Esophagus muscularis mucosa (tissue), 4 donors: ENCODE measurements at regions not wholly inside any gene's neighbourhood (a gene's known extent, or its start where the extent isn't known, plus 50 kb on each side); places are given as distances from the start of the nearest gene placed in this dataset.

Source experiments
- DNase-seq: peaks from one replicate; pipeline ENCODE4 v3.0.0-alpha.2; 2017; ENCODE audit errors: extremely low spot score
- H3K27ac ChIP-seq, 4 donors: fragments of 200-600 bp; sonication (generic); replicated peaks in 1 of 4; 1 replicate in 3 of 4; 2 replicates in 1 of 4; pipeline ENCODE4 v1.5.1; 2016 to 2019; ENCODE audit warnings: mild to moderate bottlenecking in 1 of 4
- H3K27me3 ChIP-seq, 4 donors: fragments of 200-600 bp; sonication (generic); one replicate each; pipeline versions ENCODE4 v1.5.1 to v1.6.0; 2016 to 2019
- H3K36me3 ChIP-seq, 4 donors: fragments of 200-600 bp; sonication (generic); one replicate each; pipeline ENCODE4 v1.5.1; 2016 to 2019
- H3K4me1 ChIP-seq, 4 donors: fragments of 200-600 bp; sonication (generic); one replicate each; pipeline ENCODE4 v1.5.1; 2016 to 2019
- H3K4me3 ChIP-seq, 4 donors: fragments of 200-600 bp; sonication (generic); 1 replicate in 2 of 4; 2 replicates in 2 of 4; pipeline ENCODE4 v1.5.1; 2016 to 2019; ENCODE audit warnings: mild to moderate bottlenecking in 4 of 4, moderate library complexity in 1 of 4
- H3K9me3 ChIP-seq, 4 donors: fragments of 200-600 bp; sonication (generic); 1 replicate in 3 of 4; 2 replicates in 1 of 4; pipeline ENCODE4 v1.5.1; 2016 to 2019
- EP300 ChIP-seq: sonication (generic); formaldehyde crosslinking; IDR thresholded peaks from one replicate; pipeline ENCODE4 v1.6.1; 2017; ENCODE audit warnings: antibody characterized with exemption
- POLR2A ChIP-seq: fragments of 450-650 bp; IDR thresholded peaks from one replicate; pipeline ENCODE4 v1.6.1; 2017; ENCODE audit warnings: antibody characterized with exemption, moderate library complexity, mild to moderate bottlenecking, low read depth
- POLR2AphosphoS5 ChIP-seq, 2 donors: sonication (generic); formaldehyde crosslinking; IDR thresholded peaks; one replicate each; pipeline ENCODE4 v1.6.1; 2017; ENCODE audit warnings: antibody characterized with exemption in 2 of 2
- WGBS: methylation state at CpG from one replicate; pipeline ENCODE4 v1.1.5; 2018; 5-methylcytosine and 5-hydroxymethylcytosine counted together
- intact Hi-C: fragments of 100-400 bp; cut with DNase I; formaldehyde crosslinking; loops from one replicate; pipeline ENCODE4 v1.15.1; 2023
- TF ChIP-seq, protein P1 (sequence below), 3 experiments: fragments of 200-600 bp in 2 of 3; fragments of 450-650 bp in 1 of 3; sonication (generic) in 2 of 3; IDR thresholded peaks; one replicate each; pipeline ENCODE4 v1.5.1; 2017 to 2019; ENCODE audit warnings: antibody characterized with exemption in 3 of 3, mild to moderate bottlenecking in 2 of 3, moderate library complexity in 1 of 3

DNA sequence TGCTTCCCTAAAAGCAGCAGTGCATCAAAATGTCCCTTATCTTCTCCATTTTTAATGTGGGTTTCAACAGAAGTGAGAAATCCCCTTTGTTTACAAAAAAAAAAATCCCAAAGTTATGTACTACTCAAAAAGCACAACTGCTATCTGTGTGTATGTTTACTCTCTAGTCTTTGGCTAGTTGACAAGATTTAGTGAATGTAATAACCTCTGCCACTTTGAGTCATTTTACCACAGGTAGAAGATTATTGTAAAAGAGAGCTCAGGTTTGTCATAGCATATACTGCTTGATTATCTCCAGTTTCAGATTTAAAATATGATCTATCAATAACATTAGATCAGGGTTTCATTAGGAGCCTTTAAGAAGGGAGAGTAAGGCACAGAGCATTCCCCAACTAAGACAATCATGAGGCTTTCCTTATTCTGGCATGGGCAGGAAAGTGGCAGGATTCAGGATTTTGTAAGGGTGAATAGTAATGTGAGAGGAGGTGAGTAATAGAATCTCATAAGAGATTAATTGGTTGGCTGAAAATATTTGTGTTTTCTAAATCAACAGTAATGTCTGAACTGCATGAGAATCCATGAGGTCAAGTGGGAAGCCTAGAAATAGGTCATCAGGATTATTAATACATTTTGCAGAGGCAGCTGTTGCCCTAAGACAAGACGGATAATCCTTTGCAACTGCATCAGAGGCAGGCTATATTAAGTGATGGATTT is 1780.3 kb upstream of the LRRTM1 start:
- H3K27me3 ChIP-seq, result no peaks in the 10 kb centered on the region
- no peaks in the 10 kb centered on the region for H3K36me3 ChIP-seq
- H3K9me3 ChIP-seq, result no peaks in the 10 kb centered on the region
- no peak for DNase-seq
- no peak overlapping the region for H3K4me3 ChIP-seq
- no peak for TF ChIP-seq EP300
- TF ChIP-seq, protein P1, sequence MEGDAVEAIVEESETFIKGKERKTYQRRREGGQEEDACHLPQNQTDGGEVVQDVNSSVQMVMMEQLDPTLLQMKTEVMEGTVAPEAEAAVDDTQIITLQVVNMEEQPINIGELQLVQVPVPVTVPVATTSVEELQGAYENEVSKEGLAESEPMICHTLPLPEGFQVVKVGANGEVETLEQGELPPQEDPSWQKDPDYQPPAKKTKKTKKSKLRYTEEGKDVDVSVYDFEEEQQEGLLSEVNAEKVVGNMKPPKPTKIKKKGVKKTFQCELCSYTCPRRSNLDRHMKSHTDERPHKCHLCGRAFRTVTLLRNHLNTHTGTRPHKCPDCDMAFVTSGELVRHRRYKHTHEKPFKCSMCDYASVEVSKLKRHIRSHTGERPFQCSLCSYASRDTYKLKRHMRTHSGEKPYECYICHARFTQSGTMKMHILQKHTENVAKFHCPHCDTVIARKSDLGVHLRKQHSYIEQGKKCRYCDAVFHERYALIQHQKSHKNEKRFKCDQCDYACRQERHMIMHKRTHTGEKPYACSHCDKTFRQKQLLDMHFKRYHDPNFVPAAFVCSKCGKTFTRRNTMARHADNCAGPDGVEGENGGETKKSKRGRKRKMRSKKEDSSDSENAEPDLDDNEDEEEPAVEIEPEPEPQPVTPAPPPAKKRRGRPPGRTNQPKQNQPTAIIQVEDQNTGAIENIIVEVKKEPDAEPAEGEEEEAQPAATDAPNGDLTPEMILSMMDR (IDR thresholded peaks at IDR 0.05), result no peak
- no peak for TF ChIP-seq POLR2AphosphoS5 (IDR thresholded peaks at IDR 0.05)
- TF ChIP-seq POLR2A, result no peak
- intact Hi-C loops, result no loop called here
- no peak overlapping the region for H3K27ac ChIP-seq
- 88% methylated on average over 1 of the region's 1 CpG for WGBS
- H3K4me1 ChIP-seq, result no peaks in the 10 kb centered on the region

DNA sequence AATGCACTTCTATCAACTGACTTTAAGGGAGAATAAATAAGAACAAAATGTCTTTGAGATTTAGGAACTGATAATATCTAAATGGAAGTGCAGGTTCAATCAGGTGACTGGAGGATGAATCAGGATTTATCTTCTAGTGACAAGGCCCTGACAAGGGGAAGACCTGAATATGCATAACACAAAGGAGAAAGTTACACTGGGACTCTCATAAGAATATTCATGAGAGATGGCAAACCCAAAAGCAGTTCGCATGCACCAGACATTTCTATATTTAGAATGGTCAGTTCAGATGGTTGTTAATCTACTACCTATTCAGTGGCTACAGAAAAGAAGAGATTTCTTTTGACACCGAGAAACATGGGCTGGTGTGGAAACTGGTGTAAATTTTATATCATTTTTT is 1771.3 kb upstream of the LRRTM1 start:
- Histone ChIP-seq H3K4me3 (no peak overlapping the region), H3K27ac (no peak overlapping the region), H3K27me3 (no peaks in the 10 kb centered on the region), H3K36me3 (no peaks in the 10 kb centered on the region), H3K4me1 (no peaks in the 10 kb centered on the region), H3K9me3 (peaks cover 0 to 5% (median 0%) of the 10 kb centered on the region in 4 donors)
- TF ChIP-seq POLR2A (no peak), POLR2AphosphoS5 (IDR thresholded peaks at IDR 0.05) (no peak), EP300 (no peak)
- TF ChIP-seq, protein P1 (IDR thresholded peaks at IDR 0.05), result no peak
- no peak for DNase-seq
- 87% methylated on average over 2 of the region's 2 CpGs for WGBS
- intact Hi-C loops, result no loop called here

DNA sequence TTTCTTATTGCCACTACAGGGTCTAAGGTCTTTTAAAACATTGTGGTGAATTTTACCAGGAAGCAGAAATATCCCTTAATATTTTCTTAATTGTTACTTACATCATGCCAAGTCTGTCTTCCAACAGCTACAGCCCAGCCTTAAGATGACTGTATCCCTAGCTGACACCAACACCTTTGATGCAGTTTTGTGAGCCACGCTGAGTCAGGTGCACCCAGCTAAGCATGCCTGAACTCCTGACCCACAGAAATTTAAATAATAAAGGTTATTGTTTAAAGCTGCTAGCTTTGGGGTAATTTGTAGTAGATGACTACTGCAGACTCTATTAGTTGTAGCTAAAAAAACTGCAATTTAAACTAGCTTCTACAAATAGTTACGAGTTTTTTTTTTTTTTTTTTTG is 1757.9 kb upstream of the LRRTM1 start:
- 82% methylated on average over 2 of the region's 2 CpGs for WGBS
- no peak overlapping the region for H3K27ac ChIP-seq
- H3K36me3 ChIP-seq, result no peaks in the 10 kb centered on the region
- H3K9me3 ChIP-seq, result no peaks in the 10 kb centered on the region
- no peaks in the 10 kb centered on the region for H3K4me1 ChIP-seq
- H3K27me3 ChIP-seq, result no peaks in the 10 kb centered on the region
- intact Hi-C loops, result no loop called here
- no peak for TF ChIP-seq POLR2A
- TF ChIP-seq, protein P1 (IDR thresholded peaks at IDR 0.05), result no peak
- no peak for TF ChIP-seq EP300
- TF ChIP-seq POLR2AphosphoS5 (IDR thresholded peaks at IDR 0.05), result no peak
- DNase-seq, result no peak
- no peak overlapping the region for H3K4me3 ChIP-seq

DNA sequence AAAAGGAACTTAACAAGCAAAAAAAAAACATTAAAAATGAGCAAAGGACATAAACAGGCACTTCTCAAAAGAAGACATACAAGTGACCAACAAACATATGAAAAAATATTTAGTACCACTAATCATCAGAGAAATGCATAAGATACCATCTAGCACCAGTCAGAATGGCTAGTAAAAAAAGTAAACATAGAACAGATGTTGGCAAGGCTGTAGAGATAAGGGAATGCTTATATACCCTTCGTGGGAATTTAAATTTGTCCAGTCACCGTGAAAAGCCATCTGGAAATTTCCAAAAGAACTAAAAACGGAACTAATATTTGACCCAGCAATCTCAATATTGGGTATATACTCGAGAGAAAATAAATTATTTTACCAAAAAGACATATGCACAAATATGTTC is 1751.3 kb upstream of the LRRTM1 start:
- no peak for DNase-seq
- WGBS, result 64% methylated on average over 4 of the region's 4 CpGs
- Histone ChIP-seq H3K4me1 (no peaks in the 10 kb centered on the region), H3K36me3 (no peaks in the 10 kb centered on the region), H3K4me3 (no peak overlapping the region), H3K9me3 (no peaks in the 10 kb centered on the region), H3K27me3 (no peaks in the 10 kb centered on the region), H3K27ac (no peak overlapping the region)
- no peak for TF ChIP-seq POLR2AphosphoS5 (IDR thresholded peaks at IDR 0.05)
- TF ChIP-seq, protein P1 (IDR thresholded peaks at IDR 0.05), result no peak
- TF ChIP-seq POLR2A, result no peak
- no peak for TF ChIP-seq EP300
- intact Hi-C loops, result no loop called here

DNA sequence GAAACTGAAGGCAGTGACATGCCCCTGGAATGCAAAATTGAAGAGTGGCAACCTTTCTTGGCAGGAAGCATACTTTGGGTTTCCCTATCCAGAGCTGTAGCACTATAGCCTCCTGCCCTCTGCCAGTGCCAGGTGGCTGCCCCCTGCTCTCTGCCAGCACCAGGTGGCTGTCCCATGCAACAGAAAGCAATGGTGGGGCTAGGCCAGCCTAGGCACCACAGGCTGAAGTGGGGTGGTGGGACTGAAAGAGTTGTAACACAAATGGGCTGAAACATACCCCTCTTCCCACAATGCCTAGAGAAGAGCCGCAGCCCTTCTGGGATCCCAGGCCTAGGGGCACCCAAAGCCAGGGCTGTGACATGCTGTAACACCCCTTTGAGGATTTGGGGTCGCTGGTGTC is 1739.3 kb upstream of the LRRTM1 start:
- intact Hi-C loops, result no loop called here
- H3K27ac ChIP-seq, result no peak overlapping the region
- H3K4me1 ChIP-seq, result no peaks in the 10 kb centered on the region
- TF ChIP-seq EP300 (no peak), POLR2A (no peak), POLR2AphosphoS5 (IDR thresholded peaks at IDR 0.05) (no peak)
- TF ChIP-seq, protein P1 (IDR thresholded peaks at IDR 0.05), result no peak
- H3K36me3 ChIP-seq, result no peaks in the 10 kb centered on the region
- 70% methylated on average over 2 of the region's 2 CpGs for WGBS
- no peaks in the 10 kb centered on the region for H3K27me3 ChIP-seq
- H3K4me3 ChIP-seq, result no peak overlapping the region
- H3K9me3 ChIP-seq, result peaks cover 0 to 4% (median 2%) of the 10 kb centered on the region in 4 donors
- DNase-seq, result no peak
